Endodermal cell (in vitro differentiated cells): ENCODE measurements at regions not wholly inside any gene's neighbourhood (a gene's known extent, or its start where the extent isn't known, plus 50 kb on each side); places are given as distances from the start of the nearest gene placed in this dataset.

Source experiments
- DNase-seq: peaks from one replicate; pipeline ENCODE4 v3.0.0-alpha.2; 2017
- H3K27ac ChIP-seq: 2 replicates; pipeline ENCODE4 v1.5.1; 2013; ENCODE audit warnings: mild to moderate bottlenecking, low read depth, low read length, moderate library complexity
- H3K27me3 ChIP-seq: 2 replicates; pipeline ENCODE4 v1.6.1; 2013; ENCODE audit warnings: mild to moderate bottlenecking, low read length, moderate library complexity; ENCODE audit not compliant: insufficient read depth, control insufficient read depth, poor library complexity, severe bottlenecking
- H3K36me3 ChIP-seq: 2 replicates; pipeline ENCODE4 v1.7.0; 2013; ENCODE audit warnings: mild to moderate bottlenecking, low read length, moderate library complexity; ENCODE audit not compliant: control insufficient read depth, insufficient read depth
- H3K4me1 ChIP-seq: one replicate; pipeline ENCODE4 v1.7.0; 2013; ENCODE audit warnings: low read length; ENCODE audit not compliant: control insufficient read depth, insufficient read depth
- H3K4me3 ChIP-seq: 2 replicates; pipeline ENCODE4 v1.5.1; 2013; ENCODE audit warnings: mild to moderate bottlenecking, low read length, moderate library complexity
- H3K9ac ChIP-seq: 2 replicates; pipeline ENCODE4 v1.6.1; 2013; ENCODE audit warnings: mild to moderate bottlenecking, low read length, moderate library complexity; ENCODE audit not compliant: poor library complexity, severe bottlenecking; ENCODE audit errors: extremely low read depth
- H3K9me3 ChIP-seq: 2 replicates; pipeline ENCODE4 v1.6.1; 2013; ENCODE audit warnings: mild to moderate bottlenecking, low read length, moderate library complexity; ENCODE audit not compliant: control insufficient read depth
- H3K27ac Mint-ChIP-seq: 2 replicates; pipeline ENCODE4 v1.8.0; 2020; ENCODE audit warnings: mixed read lengths
- H3K27me3 Mint-ChIP-seq: 2 replicates; pipeline ENCODE4 v1.8.0; 2021; ENCODE audit warnings: mild to moderate bottlenecking, mixed read lengths; ENCODE audit not compliant: insufficient read depth
- H3K36me3 Mint-ChIP-seq: 2 replicates; pipeline ENCODE4 v1.8.0; 2020; ENCODE audit warnings: low read depth, mixed read lengths
- H3K4me1 Mint-ChIP-seq: 2 replicates; pipeline ENCODE4 v1.8.0; 2020; ENCODE audit warnings: mixed read lengths
- H3K4me3 Mint-ChIP-seq: 2 replicates; pipeline ENCODE4 v1.8.0; 2020; ENCODE audit warnings: mild to moderate bottlenecking, moderate library complexity, mixed read lengths
- H3K9me3 Mint-ChIP-seq: 2 replicates; pipeline ENCODE4 v1.8.0; 2020; ENCODE audit warnings: mild to moderate bottlenecking, mixed read lengths
- CTCF ChIP-seq: fragments of 200-600 bp; sonication (generic); conservative IDR thresholded peaks from 2 replicates; pipeline ENCODE4 v1.5.0; 2021; ENCODE audit warnings: antibody characterized with exemption, mild to moderate bottlenecking
- whole genome bisulfite sequencing, 2 experiments: methylation state at CpG; one replicate each; pipeline versions ENCODE4 v1.1.5 to v1.1.7; 2013; ENCODE audit warnings: missing lambda C conversion rate in 2 of 2, mixed read lengths in 1 of 2; ENCODE audit not compliant: insufficient coverage in 1 of 2, insufficient read length in 1 of 2; 5-methylcytosine and 5-hydroxymethylcytosine counted together

GRCh38 chr1:96334236-96334557 lies 387.4 kb upstream of the PTBP2 start:
- 91 to 92% methylated on average over 3 of the region's 4 CpGs for whole genome bisulfite sequencing, 2 experiments
- Histone ChIP-seq H3K9ac (no peak overlapping the region), H3K4me3 (no peak overlapping the region), H3K9me3 (no peaks in the 10 kb centered on the region), H3K27me3 (no peaks in the 10 kb centered on the region), H3K27ac (no peak overlapping the region), H3K36me3 (no peaks in the 10 kb centered on the region), H3K4me1 (no peaks in the 10 kb centered on the region)
- Mint-ChIP-seq H3K27me3 (no peaks in the 10 kb centered on the region), H3K36me3 (no peaks in the 10 kb centered on the region), H3K27ac (no peak overlapping the region), H3K4me1 (no peaks in the 10 kb centered on the region), H3K4me3 (no peak overlapping the region), H3K9me3 (no peaks in the 10 kb centered on the region)
- no peak for TF ChIP-seq CTCF
- DNase-seq: no peak

DNA sequence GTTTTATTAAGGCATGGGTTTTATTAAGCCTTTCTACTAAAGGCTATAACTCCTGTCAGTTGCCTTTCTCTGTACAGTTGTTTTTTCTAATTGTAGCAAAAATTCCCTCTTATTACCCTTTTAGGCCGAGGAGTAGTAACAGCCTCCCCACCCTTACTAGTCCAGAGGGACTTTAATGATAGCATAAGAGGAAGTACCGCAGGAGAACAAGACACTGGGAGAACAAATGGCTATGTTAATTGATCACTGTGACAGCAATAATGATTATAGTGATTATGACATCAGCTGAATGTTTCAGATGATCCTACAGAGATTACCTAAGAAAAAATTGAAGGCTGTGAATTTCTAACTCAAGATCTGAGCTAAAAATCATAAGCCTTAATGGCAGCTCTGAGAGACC lies 383.0 kb upstream of the PTBP2 start:
- Mint-ChIP-seq H3K4me1 (no peaks in the 10 kb centered on the region), H3K27me3 (no peaks in the 10 kb centered on the region), H3K36me3 (no peaks in the 10 kb centered on the region), H3K9me3 (no peaks in the 10 kb centered on the region), H3K4me3 (no peak overlapping the region), H3K27ac (no peak overlapping the region)
- Histone ChIP-seq H3K9me3 (no peaks in the 10 kb centered on the region), H3K9ac (no peak overlapping the region), H3K27me3 (no peaks in the 10 kb centered on the region), H3K4me1 (no peaks in the 10 kb centered on the region), H3K36me3 (no peaks in the 10 kb centered on the region), H3K4me3 (no peak overlapping the region), H3K27ac (no peak overlapping the region)
- TF ChIP-seq CTCF: no peak
- 94 to 100% methylated on average over 1 to 2 of the region's 2 CpGs for WGBS, 2 experiments
- DNase-seq: no peak

GRCh38 chr1:96340686-96341085 lies 380.9 kb upstream of the PTBP2 start:
- Histone ChIP-seq H3K36me3 (no peaks in the 10 kb centered on the region), H3K27ac (no peak overlapping the region), H3K9ac (no peak overlapping the region), H3K4me1 (no peaks in the 10 kb centered on the region), H3K27me3 (no peaks in the 10 kb centered on the region), H3K9me3 (no peaks in the 10 kb centered on the region), H3K4me3 (no peak overlapping the region)
- H3K27me3 Mint-ChIP-seq: no peaks in the 10 kb centered on the region
- no peaks in the 10 kb centered on the region for H3K4me1 Mint-ChIP-seq
- no peak for DNase-seq
- no peaks in the 10 kb centered on the region for H3K36me3 Mint-ChIP-seq
- H3K9me3 Mint-ChIP-seq: peaks cover 8% of the 10 kb centered on the region
- no peak for TF ChIP-seq CTCF
- H3K27ac Mint-ChIP-seq: no peak overlapping the region
- no peak overlapping the region for H3K4me3 Mint-ChIP-seq
